K562 (cell line): ENCODE measurements at regions not wholly inside any gene's neighbourhood (a gene's known extent, or its start where the extent isn't known, plus 50 kb on each side); places are given as distances from the start of the nearest gene placed in this dataset.

Experiments
- ATAC-seq: fragments of 200-7000 bp; cut with Tn5 transposase; 3 replicates; pipeline ENCODE4 v1.9.1; 2020; ENCODE audit warnings: moderate library complexity
- BruUV-seq: library from RNA; stranded (reverse); fragments of 400-500 nt; replicated peaks from 2 replicates; lab custom pipeline; 2021; lab: Mats Ljungman, UMichigan
- CTCF ChIA-PET: fragments of 300-600 bp; formaldehyde crosslinking; extraction: SDS; loops from one replicate; lab custom pipeline; 2021; ENCODE audit warnings: low intra/inter-chr PET ratio; lab: Yijun Ruan, JAX
- POLR2A ChIA-PET: fragments of 300-600, 350-650 bp; sonication (Branson Sonifier 250); formaldehyde crosslinking; extraction: SDS; loops from one replicate; lab custom pipeline; 2021; ENCODE audit warnings: antibody characterized with exemption, inconsistent platforms; lab: Yijun Ruan, JAX
- DNase-seq, 4 experiments: peaks; one replicate each; pipeline versions ENCODE4 v3.0.0 to v3.0.0-alpha.2; 2011 to 2018; ENCODE audit warnings: low spot score in 3 of 4, mixed read lengths in 3 of 4; ENCODE audit errors: extremely low read depth in 1 of 4
- FAIRE-seq: peaks from 2 replicates; lab custom pipeline; 2011; peaks lifted over from hg19 to GRCh38; lab: Jason Lieb, UNC
- H2AFZ ChIP-seq: 2 replicates; pipeline ENCODE4 v1.6.0; 2011; ENCODE audit warnings: low read depth, low read length, control low read depth, inconsistent platforms
- H3K27ac ChIP-seq: fragments of 200-600 bp; 3 replicates; pipeline ENCODE4 v1.8.0; 2011; ENCODE audit warnings: low read depth, mild to moderate bottlenecking, control low read depth, inconsistent platforms, low read length, moderate library complexity, mixed read lengths; ENCODE audit errors: extremely low read depth
- H3K27me3 ChIP-seq, 2 experiments: fragments of 300-600 bp in 1 of 2; 2 replicates in 1 of 2; 3 replicates in 1 of 2; pipeline versions ENCODE4 v1.6.0 to v1.8.0; 2011; ENCODE audit warnings: inconsistent platforms in 2 of 2, low read length in 2 of 2, mild to moderate bottlenecking in 1 of 2, mixed read lengths in 1 of 2, moderate library complexity in 1 of 2; ENCODE audit not compliant: control insufficient read depth in 2 of 2, insufficient read depth in 2 of 2
- H3K36me3 ChIP-seq: fragments of 300-600 bp; 3 replicates; pipeline ENCODE4 v1.8.0; 2011; ENCODE audit warnings: mild to moderate bottlenecking, low read length, inconsistent platforms; ENCODE audit not compliant: control insufficient read depth, insufficient read depth
- H3K4me1 ChIP-seq, 2 experiments: fragments of 200-600 bp in 1 of 2; replicated peaks in 1 of 2; 2 replicates in 1 of 2; 3 replicates in 1 of 2; pipeline versions ENCODE4 v1.5.1 to v1.8.0; 2011; ENCODE audit warnings: inconsistent platforms in 2 of 2, low read length in 2 of 2, mild to moderate bottlenecking in 1 of 2, mixed read lengths in 1 of 2, moderate library complexity in 1 of 2; ENCODE audit not compliant: control insufficient read depth in 2 of 2, insufficient read depth in 2 of 2
- H3K4me2 ChIP-seq: 2 replicates; pipeline ENCODE4 v1.6.1; 2011; ENCODE audit warnings: low read length, control low read depth, inconsistent platforms, mixed read lengths; ENCODE audit not compliant: insufficient read depth
- H3K4me3 ChIP-seq: fragments of 200-600 bp; sonication (generic), shearing (Covaris generic); 2 replicates; pipeline ENCODE4 v1.5.1; 2016; ENCODE audit warnings: control low read depth, inconsistent platforms
- H3K79me2 ChIP-seq: fragments of 200-600 bp; 3 replicates; pipeline ENCODE4 v1.8.0; 2011; ENCODE audit warnings: low read length, inconsistent platforms; ENCODE audit not compliant: control insufficient read depth, insufficient read depth
- H3K9ac ChIP-seq, 2 experiments: 2 replicates each; pipeline versions ENCODE4 v1.6.0 to v1.6.1; 2011; ENCODE audit warnings: low read depth in 2 of 2, low read length in 2 of 2, control low read depth in 1 of 2, inconsistent platforms in 1 of 2, mild to moderate bottlenecking in 1 of 2, mixed read lengths in 1 of 2; ENCODE audit not compliant: insufficient read depth in 1 of 2
- H3K9me1 ChIP-seq: one replicate; pipeline ENCODE4 v1.6.0; 2011; ENCODE audit warnings: inconsistent platforms, mild to moderate bottlenecking, low read length, moderate library complexity; ENCODE audit not compliant: control insufficient read depth, insufficient read depth
- H3K9me3 ChIP-seq: replicated peaks from 2 replicates; pipeline ENCODE4 v1.5.1; 2011; ENCODE audit warnings: low read depth, low read length, inconsistent platforms; ENCODE audit not compliant: control insufficient read depth, insufficient read depth
- H4K20me1 ChIP-seq: replicated peaks from 2 replicates; pipeline ENCODE4 v1.6.1; 2011; ENCODE audit warnings: low read length, inconsistent platforms, mixed read lengths; ENCODE audit not compliant: control insufficient read depth, insufficient read depth
- ATF3 ChIP-seq, 2 experiments: fragments of 450-650 bp in 1 of 2; sonication (generic) in 1 of 2; formaldehyde crosslinking in 1 of 2; IDR thresholded peaks in 1 of 2; conservative IDR thresholded peaks in 1 of 2; 2 replicates each; pipeline versions ENCODE4 v1.6.1 to v1.8.1; 2016 to 2023; ENCODE audit warnings: mild to moderate bottlenecking in 2 of 2, moderate library complexity in 2 of 2, inconsistent platforms in 1 of 2, missing genetic modification reagents in 1 of 2
- CHD7 ChIP-seq: fragments of 200-600 bp; sonication (generic); IDR thresholded peaks from one replicate; pipeline ENCODE4 v1.6.1; 2012; ENCODE audit warnings: mild to moderate bottlenecking, low read depth, low read length, inconsistent platforms
- GATAD2B ChIP-seq: fragments of 450-650 bp; IDR thresholded peaks from 2 replicates; pipeline ENCODE4 v1.6.1; 2017; ENCODE audit warnings: mild to moderate bottlenecking, borderline replicate concordance
- KDM1A ChIP-seq, 2 experiments: fragments of 450-650 bp; IDR thresholded peaks; 2 replicates each; pipeline ENCODE4 v1.6.1; 2016; ENCODE audit warnings: mild to moderate bottlenecking in 2 of 2
- SMAD4 ChIP-seq: fragments of 250-450 bp; sonication (Bioruptor Pico); conservative IDR thresholded peaks from 2 replicates; pipeline ENCODE4 v1.8.0; 2021; ENCODE audit warnings: inconsistent platforms, mild to moderate bottlenecking, moderate library complexity
- ZBTB43 ChIP-seq: sonication (generic); formaldehyde crosslinking; IDR thresholded peaks from 2 replicates; pipeline ENCODE4 v1.8.0; 2023; ENCODE audit warnings: mild to moderate bottlenecking, missing genetic modification reagents
- ZFP36 ChIP-seq: fragments of 150-350 bp; IDR thresholded peaks from 2 replicates; pipeline ENCODE4 v1.6.1; 2018; ENCODE audit warnings: low read length, low read depth; ENCODE audit not compliant: partially characterized antibody
- WGBS: fragments of 100-300 bp; shearing (Covaris generic); methylation state at CpG from one replicate; pipeline ENCODE4 v1.1.6; 2016; ENCODE audit warnings: low coverage, mixed read lengths; ENCODE audit not compliant: insufficient coverage; ENCODE audit errors: missing lambda C conversion rate; 5-methylcytosine and 5-hydroxymethylcytosine counted together
- in situ Hi-C: fragments of 300-500 bp; cut with MboI; formaldehyde crosslinking; loops from 4 replicates; pipeline ENCODE4 v1.15.0; 2018; ENCODE audit warnings: inconsistent platforms, mixed read lengths
- intact Hi-C: fragments of 100-400 bp; cut with micrococcal nuclease; formaldehyde crosslinking; loops from 2 replicates; pipeline ENCODE4 v1.14.2; 2022

- DNase-seq: no peak
- POLR2A ChIA-PET: no interaction called here
- TF ChIP-seq ZBTB43 (CRISPR knock-in tag): no peak
- no peak for TF ChIP-seq ZFP36
- TF ChIP-seq ATF3 (IDR thresholded peaks at IDR 0.05): no peak
- no peak for TF ChIP-seq ATF3 (CRISPR knock-in tag; conservative IDR thresholded peaks at IDR 0.05)
- TF ChIP-seq SMAD4 (CRISPR knock-in tag): no peak
- no peak for TF ChIP-seq CHD7
- no peak for TF ChIP-seq GATAD2B
- TF ChIP-seq KDM1A (IDR thresholded peaks at IDR 0.05): no peak
Measured at GRCh38 chr7:49630513-49630912, 142.9 kb upstream of the VWC2 start.

More at GRCh38 chr7:49630513-49630912, 142.9 kb upstream of the VWC2 start:
- no peak for FAIRE-seq
- no peaks in the 10 kb centered on the region for H4K20me1 ChIP-seq
- no peaks in the 10 kb centered on the region for H3K79me2 ChIP-seq
- H3K9me3 ChIP-seq: no peaks in the 10 kb centered on the region
- no peak overlapping the region for H3K4me3 ChIP-seq
- no peaks in the 10 kb centered on the region for H3K9me1 ChIP-seq
- H3K36me3 ChIP-seq: no peaks in the 10 kb centered on the region
- 2% methylated on average over 5 of the region's 7 CpGs for WGBS
- no TSS peak for BruUV-seq
- CTCF ChIA-PET: no interaction called here
- intact Hi-C loops: no loop called here
- H3K27me3 ChIP-seq: no peaks in the 10 kb centered on the region
- no peak overlapping the region for H2AFZ ChIP-seq
- H3K4me1 ChIP-seq: no peaks in the 10 kb centered on the region
- in situ Hi-C loops: no loop called here
- H3K27ac ChIP-seq: no peak overlapping the region
- no peak overlapping the region for H3K4me2 ChIP-seq
- no peak overlapping the region for H3K9ac ChIP-seq
- no peak for ATAC-seq
